ENCODE measurements at regions not wholly inside any gene's neighbourhood (a gene's known extent, or its start where the extent isn't known, plus 50 kb on each side); places are given as distances from the start of the nearest gene placed in this dataset.

GRCh38 chr12:91675401-91675800 is 470.2 kb downstream of the BTG1 start:
- no peaks in the 10 kb centered on the region for H3K9me3 ChIP-seq
- intact Hi-C loops (cut with DNase I), result no loop called here
- H3K36me3 ChIP-seq, result no peaks in the 10 kb centered on the region
- no peak overlapping the region for H3K9ac ChIP-seq (ENCODE audit: low read depth in 2 of 2, low read length in 2 of 2)
- no peak for DNase-seq
- no peak overlapping the region for H3K4me3 ChIP-seq
- no peaks in the 10 kb centered on the region for H3K4me1 ChIP-seq
- H3K27ac ChIP-seq, result no peak overlapping the region
- TF ChIP-seq CTCF (IDR thresholded peaks at IDR 0.05), result no peak
- H3K27me3 ChIP-seq, result no peaks in the 10 kb centered on the region

- no peak for DNase-seq
- no peaks in the 10 kb centered on the region for H3K9me3 ChIP-seq
- H3K27me3 ChIP-seq, result no peaks in the 10 kb centered on the region
- H3K4me3 ChIP-seq, result no peak overlapping the region
- TF ChIP-seq CTCF (IDR thresholded peaks at IDR 0.05), result no peak
- intact Hi-C loops (cut with DNase I), result no loop called here
- no peaks in the 10 kb centered on the region for H3K4me1 ChIP-seq
- no peaks in the 10 kb centered on the region for H3K36me3 ChIP-seq
- no peak overlapping the region for H3K9ac ChIP-seq (ENCODE audit: low read depth in 2 of 2, low read length in 2 of 2)
- no peak overlapping the region for H3K27ac ChIP-seq
Measured at GRCh38 chr12:91672130-91672529, 473.5 kb downstream of the BTG1 start.

GRCh38 chr12:91667694-91668093 is 478.0 kb downstream of the BTG1 start:
- no peak for DNase-seq
- no peak overlapping the region for H3K4me3 ChIP-seq
- intact Hi-C loops (cut with DNase I), result no loop called here
- H3K9ac ChIP-seq (ENCODE audit: low read depth in 2 of 2, low read length in 2 of 2), result no peak overlapping the region
- H3K27ac ChIP-seq, result no peak overlapping the region
- H3K4me1 ChIP-seq, result no peaks in the 10 kb centered on the region
- H3K27me3 ChIP-seq, result no peaks in the 10 kb centered on the region
- H3K36me3 ChIP-seq, result no peaks in the 10 kb centered on the region
- H3K9me3 ChIP-seq, result no peaks in the 10 kb centered on the region
- no peak for TF ChIP-seq CTCF (IDR thresholded peaks at IDR 0.05)

GRCh38 chr12:91663744-91664143 is 481.1 kb upstream of the DCN start:
- no peak overlapping the region for H3K27ac ChIP-seq
- H3K4me3 ChIP-seq, result no peak overlapping the region
- TF ChIP-seq CTCF (IDR thresholded peaks at IDR 0.05), result no peak
- DNase-seq, result no peak
- no peaks in the 10 kb centered on the region for H3K4me1 ChIP-seq
- no peaks in the 10 kb centered on the region for H3K9me3 ChIP-seq
- H3K36me3 ChIP-seq, result no peaks in the 10 kb centered on the region
- no peak overlapping the region for H3K9ac ChIP-seq (ENCODE audit: low read depth in 2 of 2, low read length in 2 of 2)
- intact Hi-C loops (cut with DNase I), result no loop called here
- no peaks in the 10 kb centered on the region for H3K27me3 ChIP-seq

GRCh38 chr12:91663310-91663709 is 480.7 kb upstream of the DCN start:
- Histone ChIP-seq H3K27me3 (no peaks in the 10 kb centered on the region), H3K9ac (ENCODE audit: low read depth in 2 of 2, low read length in 2 of 2) (no peak overlapping the region), H3K4me3 (no peak overlapping the region), H3K4me1 (no peaks in the 10 kb centered on the region), H3K27ac (no peak overlapping the region), H3K36me3 (no peaks in the 10 kb centered on the region), H3K9me3 (no peaks in the 10 kb centered on the region)
- intact Hi-C loops (cut with DNase I), result no loop called here
- no peak for TF ChIP-seq CTCF (IDR thresholded peaks at IDR 0.05)
- no peak for DNase-seq

- DNase-seq, result no peak
- no peaks in the 10 kb centered on the region for H3K36me3 ChIP-seq
- H3K27ac ChIP-seq, result no peak overlapping the region
- intact Hi-C loops (cut with DNase I), result no loop called here
- no peaks in the 10 kb centered on the region for H3K9me3 ChIP-seq
- no peak overlapping the region for H3K9ac ChIP-seq (ENCODE audit: low read depth in 2 of 2, low read length in 2 of 2)
- no peaks in the 10 kb centered on the region for H3K27me3 ChIP-seq
- no peak for TF ChIP-seq CTCF (IDR thresholded peaks at IDR 0.05)
- H3K4me3 ChIP-seq, result no peak overlapping the region
- no peaks in the 10 kb centered on the region for H3K4me1 ChIP-seq
Measured at GRCh38 chr12:91662021-91662420, 479.4 kb upstream of the DCN start.

Measured in colonic mucosa (tissue), 4 donors.